K562 (cell line): ENCODE measurements at regions not wholly inside any gene's neighbourhood (a gene's known extent, or its start where the extent isn't known, plus 50 kb on each side); places are given as distances from the start of the nearest gene placed in this dataset.
A peak's percentile ranks its signal among the peaks of the same experiment; 100 is the strongest.

Experiments
- ATAC-seq: fragments of 200-7000 bp; cut with Tn5 transposase; 3 replicates; pipeline ENCODE4 v1.9.1; 2020; ENCODE audit warnings: moderate library complexity
- BruUV-seq: library from RNA; stranded (reverse); fragments of 400-500 nt; replicated peaks from 2 replicates; lab custom pipeline; 2021; lab: Mats Ljungman, UMichigan
- CTCF ChIA-PET: fragments of 300-600 bp; formaldehyde crosslinking; extraction: SDS; loops from one replicate; lab custom pipeline; 2021; ENCODE audit warnings: low intra/inter-chr PET ratio; lab: Yijun Ruan, JAX
- POLR2A ChIA-PET: fragments of 300-600, 350-650 bp; sonication (Branson Sonifier 250); formaldehyde crosslinking; extraction: SDS; loops from one replicate; lab custom pipeline; 2021; ENCODE audit warnings: antibody characterized with exemption, inconsistent platforms; lab: Yijun Ruan, JAX
- DNase-seq, 4 experiments: peaks; one replicate each; pipeline versions ENCODE4 v3.0.0 to v3.0.0-alpha.2; 2011 to 2018; ENCODE audit warnings: low spot score in 3 of 4, mixed read lengths in 3 of 4; ENCODE audit errors: extremely low read depth in 1 of 4
- FAIRE-seq: peaks from 2 replicates; lab custom pipeline; 2011; peaks lifted over from hg19 to GRCh38; lab: Jason Lieb, UNC
- H2AFZ ChIP-seq: 2 replicates; pipeline ENCODE4 v1.6.0; 2011; ENCODE audit warnings: low read depth, low read length, control low read depth, inconsistent platforms
- H3K27ac ChIP-seq: fragments of 200-600 bp; 3 replicates; pipeline ENCODE4 v1.8.0; 2011; ENCODE audit warnings: low read depth, mild to moderate bottlenecking, control low read depth, inconsistent platforms, low read length, moderate library complexity, mixed read lengths; ENCODE audit errors: extremely low read depth
- H3K27me3 ChIP-seq, 2 experiments: fragments of 300-600 bp in 1 of 2; 2 replicates in 1 of 2; 3 replicates in 1 of 2; pipeline versions ENCODE4 v1.6.0 to v1.8.0; 2011; ENCODE audit warnings: inconsistent platforms in 2 of 2, low read length in 2 of 2, mild to moderate bottlenecking in 1 of 2, mixed read lengths in 1 of 2, moderate library complexity in 1 of 2; ENCODE audit not compliant: control insufficient read depth in 2 of 2, insufficient read depth in 2 of 2
- H3K36me3 ChIP-seq: fragments of 300-600 bp; 3 replicates; pipeline ENCODE4 v1.8.0; 2011; ENCODE audit warnings: mild to moderate bottlenecking, low read length, inconsistent platforms; ENCODE audit not compliant: control insufficient read depth, insufficient read depth
- H3K4me1 ChIP-seq, 2 experiments: fragments of 200-600 bp in 1 of 2; replicated peaks in 1 of 2; 2 replicates in 1 of 2; 3 replicates in 1 of 2; pipeline versions ENCODE4 v1.5.1 to v1.8.0; 2011; ENCODE audit warnings: inconsistent platforms in 2 of 2, low read length in 2 of 2, mild to moderate bottlenecking in 1 of 2, mixed read lengths in 1 of 2, moderate library complexity in 1 of 2; ENCODE audit not compliant: control insufficient read depth in 2 of 2, insufficient read depth in 2 of 2
- H3K4me2 ChIP-seq: 2 replicates; pipeline ENCODE4 v1.6.1; 2011; ENCODE audit warnings: low read length, control low read depth, inconsistent platforms, mixed read lengths; ENCODE audit not compliant: insufficient read depth
- H3K4me3 ChIP-seq: fragments of 200-600 bp; sonication (generic), shearing (Covaris generic); 2 replicates; pipeline ENCODE4 v1.5.1; 2016; ENCODE audit warnings: control low read depth, inconsistent platforms
- H3K79me2 ChIP-seq: fragments of 200-600 bp; 3 replicates; pipeline ENCODE4 v1.8.0; 2011; ENCODE audit warnings: low read length, inconsistent platforms; ENCODE audit not compliant: control insufficient read depth, insufficient read depth
- H3K9ac ChIP-seq, 2 experiments: 2 replicates each; pipeline versions ENCODE4 v1.6.0 to v1.6.1; 2011; ENCODE audit warnings: low read depth in 2 of 2, low read length in 2 of 2, control low read depth in 1 of 2, inconsistent platforms in 1 of 2, mild to moderate bottlenecking in 1 of 2, mixed read lengths in 1 of 2; ENCODE audit not compliant: insufficient read depth in 1 of 2
- H3K9me1 ChIP-seq: one replicate; pipeline ENCODE4 v1.6.0; 2011; ENCODE audit warnings: inconsistent platforms, mild to moderate bottlenecking, low read length, moderate library complexity; ENCODE audit not compliant: control insufficient read depth, insufficient read depth
- H3K9me3 ChIP-seq: replicated peaks from 2 replicates; pipeline ENCODE4 v1.5.1; 2011; ENCODE audit warnings: low read depth, low read length, inconsistent platforms; ENCODE audit not compliant: control insufficient read depth, insufficient read depth
- H4K20me1 ChIP-seq: replicated peaks from 2 replicates; pipeline ENCODE4 v1.6.1; 2011; ENCODE audit warnings: low read length, inconsistent platforms, mixed read lengths; ENCODE audit not compliant: control insufficient read depth, insufficient read depth
- HBP1 ChIP-seq: fragments of 450-650 bp; formaldehyde crosslinking; IDR thresholded peaks from 2 replicates; pipeline ENCODE4 v1.4.0; 2022; ENCODE audit warnings: missing genetic modification characterization
- RB1 ChIP-seq: fragments of 450-650 bp; IDR thresholded peaks from 2 replicates; pipeline ENCODE4 v1.6.1; 2017; ENCODE audit warnings: low read depth, mild to moderate bottlenecking
- SLC30A9 ChIP-seq: fragments of 250-450 bp; sonication (Bioruptor Pico); IDR thresholded peaks from 2 replicates; pipeline ENCODE4 v1.8.0; 2022; ENCODE audit warnings: mild to moderate bottlenecking, moderate library complexity
- THRB ChIP-seq: fragments of 450-650 bp; formaldehyde crosslinking; conservative IDR thresholded peaks from 2 replicates; pipeline ENCODE4 v1.4.0; 2022; ENCODE audit warnings: mild to moderate bottlenecking, missing genetic modification characterization
- U2AF2 ChIP-seq: fragments of 200-400 bp; formaldehyde crosslinking; optimal IDR thresholded peaks from 2 replicates; pipeline ENCODE3; 2017; ENCODE audit warnings: low read depth, mild to moderate bottlenecking, low read length
- ZNF282 ChIP-seq: sonication (generic); formaldehyde crosslinking; IDR thresholded peaks from 2 replicates; pipeline ENCODE4 v1.8.1; 2023; ENCODE audit warnings: missing genetic modification reagents
- ZNF644 ChIP-seq: fragments of 200-800 bp; sonication (Bioruptor generic); IDR thresholded peaks from 2 replicates; pipeline ENCODE4 v1.6.1; 2016; ENCODE audit warnings: low read depth, missing genetic modification characterization, missing compliant biosample characterization
- WGBS: fragments of 100-300 bp; shearing (Covaris generic); methylation state at CpG from one replicate; pipeline ENCODE4 v1.1.6; 2016; ENCODE audit warnings: low coverage, mixed read lengths; ENCODE audit not compliant: insufficient coverage; ENCODE audit errors: missing lambda C conversion rate; 5-methylcytosine and 5-hydroxymethylcytosine counted together
- in situ Hi-C: fragments of 300-500 bp; cut with MboI; formaldehyde crosslinking; loops from 4 replicates; pipeline ENCODE4 v1.15.0; 2018; ENCODE audit warnings: inconsistent platforms, mixed read lengths
- intact Hi-C: fragments of 100-400 bp; cut with micrococcal nuclease; formaldehyde crosslinking; loops from 2 replicates; pipeline ENCODE4 v1.14.2; 2022
- TF ChIP-seq, protein P1 (sequence below): fragments of 250-450 bp; sonication (Bioruptor Pico); IDR thresholded peaks from 2 replicates; pipeline ENCODE4 v1.4.0; 2020; ENCODE audit warnings: mild to moderate bottlenecking, moderate library complexity

GRCh38 chr6:33869826-33870423 lies 66.1 kb upstream of the MLN start:
- no TSS peak for BruUV-seq
- TF ChIP-seq SLC30A9 (CRISPR knock-in tag): no peak
- TF ChIP-seq RB1: no peak
- TF ChIP-seq U2AF2: no peak
- TF ChIP-seq ZNF644: no peak
- TF ChIP-seq THRB (CRISPR knock-in tag): no peak
- TF ChIP-seq HBP1 (CRISPR knock-in tag): no peak
- TF ChIP-seq, protein P1, sequence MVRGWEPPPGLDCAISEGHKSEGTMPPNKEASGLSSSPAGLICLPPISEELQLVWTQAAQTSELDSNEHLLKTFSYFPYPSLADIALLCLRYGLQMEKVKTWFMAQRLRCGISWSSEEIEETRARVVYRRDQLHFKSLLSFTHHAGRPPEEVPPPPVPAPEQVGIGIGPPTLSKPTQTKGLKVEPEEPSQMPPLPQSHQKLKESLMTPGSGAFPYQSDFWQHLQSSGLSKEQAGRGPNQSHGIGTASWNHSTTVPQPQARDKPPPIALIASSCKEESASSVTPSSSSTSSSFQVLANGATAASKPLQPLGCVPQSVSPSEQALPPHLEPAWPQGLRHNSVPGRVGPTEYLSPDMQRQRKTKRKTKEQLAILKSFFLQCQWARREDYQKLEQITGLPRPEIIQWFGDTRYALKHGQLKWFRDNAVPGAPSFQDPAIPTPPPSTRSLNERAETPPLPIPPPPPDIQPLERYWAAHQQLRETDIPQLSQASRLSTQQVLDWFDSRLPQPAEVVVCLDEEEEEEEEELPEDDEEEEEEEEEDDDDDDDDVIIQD (CRISPR knock-in tag): no peak
- no peak for TF ChIP-seq ZNF282 (CRISPR knock-in tag)
- TF ChIP-seq, all 486 proteins: peak for 0
- Histone ChIP-seq H4K20me1 (no peaks in the 10 kb centered on the region; the same call in 1 of the 2 replicates), H3K9ac (0 out of 4 replicates have a peak overlapping the region, but pooled peaks of 1 of the 2 experiments have one; percentile 24), H2AFZ (no peak overlapping the region), H3K27me3 (peaks cover 36 to 74% of the 10 kb centered on the region in 2 experiments), H3K27ac (no peak overlapping the region), H3K4me1 (peaks cover 0 to 1% of the 10 kb centered on the region in 2 experiments; a peak in 2 of 5 replicates), H3K36me3 (no peaks in the 10 kb centered on the region), H3K9me1 (no peaks in the 10 kb centered on the region), H3K4me3 (no peak overlapping the region), H3K9me3 (no peaks in the 10 kb centered on the region), H3K79me2 (no peaks in the 10 kb centered on the region), H3K4me2 (no peak overlapping the region)
- no peak; the same call in 2 of the 3 replicates for ATAC-seq
- in situ Hi-C loops (no loop called here), intact Hi-C loops (no loop called here)
- under 1% methylated on average over 11 of the region's 11 CpGs for WGBS
- FAIRE-seq: no peak
- POLR2A ChIA-PET: interaction anchor here (0.7 to 1.6 kb wide), 5 partner anchors 9 to 675 kb away, joined by 3 to 5 read pairs (median 4); no protein-coding TSS in a partner anchor
- CTCF ChIA-PET: no interaction called here
- no peak for DNase-seq
